CD4-positive, alpha-beta T cell (primary cell): ENCODE measurements at regions not wholly inside any gene's neighbourhood (a gene's known extent, or its start where the extent isn't known, plus 50 kb on each side); places are given as distances from the start of the nearest gene placed in this dataset.

Experiments used
- ATAC-seq: fragments of 200-7000 bp; cut with Tn5 transposase; one replicate; pipeline ENCODE4 v1.10.0; 2022; ENCODE audit warnings: mild to moderate bottlenecking; ENCODE audit not compliant: poor library complexity
- CTCF ChIA-PET: fragments of 350-600 bp; sonication (Branson Sonifier 250); formaldehyde crosslinking; loops from one replicate; lab custom pipeline; 2021; ENCODE audit warnings: antibody characterized with exemption, inconsistent platforms; lab: Charles Lee
- POLR2A ChIA-PET: fragments of 350-600 bp; sonication (Branson Sonifier 250); formaldehyde crosslinking; loops from one replicate; lab custom pipeline; 2021; ENCODE audit warnings: antibody characterized with exemption, inconsistent platforms; lab: Charles Lee
- DNase-seq, 14 experiments: peaks; one replicate each; pipeline ENCODE4 v3.0.0-alpha.2; 2013 to 2020; ENCODE audit warnings: mixed read lengths in 2 of 14
- H3K27ac ChIP-seq, 2 donors: one replicate each; pipeline versions ENCODE4 v1.5.1 to v1.7.0; 2013; ENCODE audit warnings: low read length in 2 of 2, low read depth in 1 of 2, mild to moderate bottlenecking in 1 of 2
- H3K27me3 ChIP-seq, 2 experiments: 1 replicate in 1 of 2; 2 replicates in 1 of 2; pipeline versions ENCODE4 v1.6.1 to v1.7.0; 2013; ENCODE audit warnings: low read length in 2 of 2, control low read depth in 1 of 2, mild to moderate bottlenecking in 1 of 2, moderate library complexity in 1 of 2; ENCODE audit not compliant: insufficient read depth in 2 of 2, control insufficient read depth in 1 of 2
- H3K36me3 ChIP-seq: one replicate; pipeline ENCODE4 v1.6.1; 2013; ENCODE audit warnings: low read length, control low read depth; ENCODE audit not compliant: insufficient read depth
- H3K4me1 ChIP-seq: one replicate; pipeline ENCODE4 v1.6.1; 2013; ENCODE audit warnings: low read length, control low read depth; ENCODE audit not compliant: insufficient read depth
- H3K4me3 ChIP-seq: one replicate; pipeline ENCODE4 v1.5.1; 2013; ENCODE audit warnings: mild to moderate bottlenecking, low read length, moderate library complexity
- H3K9me3 ChIP-seq, 2 experiments: 1 replicate in 1 of 2; 2 replicates in 1 of 2; pipeline versions ENCODE4 v1.6.1 to v1.7.0; 2013; ENCODE audit warnings: low read length in 2 of 2, mild to moderate bottlenecking in 2 of 2, control low read depth in 1 of 2, moderate library complexity in 1 of 2; ENCODE audit not compliant: control insufficient read depth in 1 of 2, insufficient read depth in 1 of 2
- H3K27ac Mint-ChIP-seq: one replicate; pipeline ENCODE4 v1.8.0; 2020; ENCODE audit warnings: mixed read lengths
- H3K27me3 Mint-ChIP-seq: one replicate; pipeline ENCODE4 v1.8.0; 2021; ENCODE audit warnings: mixed read lengths
- H3K36me3 Mint-ChIP-seq: one replicate; pipeline ENCODE4 v1.8.0; 2021; ENCODE audit warnings: low read depth, mixed read lengths
- H3K4me1 Mint-ChIP-seq: one replicate; pipeline ENCODE4 v1.8.0; 2021; ENCODE audit warnings: low read depth, mixed read lengths
- H3K4me3 Mint-ChIP-seq: one replicate; pipeline ENCODE4 v1.8.0; 2020; ENCODE audit warnings: mild to moderate bottlenecking, mixed read lengths
- H3K9me3 Mint-ChIP-seq: one replicate; pipeline ENCODE4 v1.8.0; 2020; ENCODE audit warnings: mixed read lengths
- CTCF ChIP-seq: fragments of 200-600 bp; IDR thresholded peaks from one replicate; pipeline ENCODE4 v1.8.0; 2022; ENCODE audit warnings: antibody characterized with exemption, mild to moderate bottlenecking
- intact Hi-C, 2 experiments: fragments of 100-400 bp; cut with DNase I in 1 of 2; cut with micrococcal nuclease in 1 of 2; formaldehyde crosslinking; loops; one replicate each; pipeline versions ENCODE4 v1.15.1 to v1.9.0; 2023 to 2025; cut with DNase I, micrococcal nuclease

GRCh38 chr16:55003306-55003705 lies 72.6 kb downstream of the IRX5 start:
- Mint-ChIP-seq H3K27me3 (peaks cover 34% of the 10 kb centered on the region), H3K9me3 (no peaks in the 10 kb centered on the region), H3K4me1 (no peaks in the 10 kb centered on the region), H3K27ac (no peak overlapping the region), H3K36me3 (no peaks in the 10 kb centered on the region), H3K4me3 (no peak overlapping the region)
- Histone ChIP-seq H3K4me3 (no peak overlapping the region), H3K27me3 (no peaks in the 10 kb centered on the region), H3K4me1 (no peaks in the 10 kb centered on the region), H3K36me3 (no peaks in the 10 kb centered on the region), H3K9me3 (no peaks in the 10 kb centered on the region), H3K27ac (no peak overlapping the region)
- POLR2A ChIA-PET, result no interaction called here
- ATAC-seq (no peak), DNase-seq (no peak)
- intact Hi-C loops, result no loop called here
- TF ChIP-seq CTCF, result no peak
- CTCF ChIA-PET, result no interaction called here

DNA sequence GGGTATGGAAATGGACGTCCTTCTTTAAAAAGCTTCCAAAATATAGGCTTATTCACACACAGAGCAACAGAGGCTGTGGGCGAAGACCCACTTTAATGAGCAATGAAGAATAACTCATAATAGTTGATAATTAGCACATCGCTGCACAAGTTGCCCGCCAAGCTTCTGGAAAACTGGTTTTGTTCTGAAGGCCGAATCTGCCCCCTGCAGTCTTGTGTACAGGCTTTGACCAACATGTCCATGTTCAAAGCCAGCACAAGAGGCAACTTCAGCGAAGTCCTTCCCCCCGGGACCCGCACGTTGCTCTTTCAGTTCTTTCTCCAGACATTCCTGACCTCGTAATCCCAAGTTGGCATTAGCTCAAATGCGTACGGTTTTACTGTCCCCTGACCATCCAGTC lies 73.3 kb downstream of the IRX5 start:
- no peaks in the 10 kb centered on the region for H3K36me3 Mint-ChIP-seq
- H3K27ac Mint-ChIP-seq, result no peak overlapping the region
- H3K27me3 ChIP-seq, result no peaks in the 10 kb centered on the region
- H3K4me3 Mint-ChIP-seq, result no peak overlapping the region
- H3K4me1 Mint-ChIP-seq, result no peaks in the 10 kb centered on the region
- H3K4me3 ChIP-seq, result no peak overlapping the region
- DNase-seq (no peak), ATAC-seq (no peak)
- CTCF ChIA-PET, result no interaction called here
- H3K27me3 Mint-ChIP-seq, result peaks cover 35% of the 10 kb centered on the region
- intact Hi-C loops, result no loop called here
- TF ChIP-seq CTCF, result no peak
- no peaks in the 10 kb centered on the region for H3K36me3 ChIP-seq
- H3K9me3 ChIP-seq, result peaks cover 0 to 6% of the 10 kb centered on the region in 2 experiments
- POLR2A ChIA-PET, result no interaction called here
- no peak overlapping the region for H3K27ac ChIP-seq
- no peaks in the 10 kb centered on the region for H3K4me1 ChIP-seq
- H3K9me3 Mint-ChIP-seq, result no peaks in the 10 kb centered on the region

- Mint-ChIP-seq H3K27me3 (peaks cover 14% of the 10 kb centered on the region), H3K9me3 (no peaks in the 10 kb centered on the region), H3K4me1 (no peaks in the 10 kb centered on the region), H3K36me3 (no peaks in the 10 kb centered on the region), H3K4me3 (no peak overlapping the region), H3K27ac (no peak overlapping the region)
- Histone ChIP-seq H3K9me3 (peaks cover 0 to 13% of the 10 kb centered on the region in 2 experiments), H3K36me3 (no peaks in the 10 kb centered on the region), H3K27me3 (no peaks in the 10 kb centered on the region), H3K4me1 (no peaks in the 10 kb centered on the region), H3K27ac (no peak overlapping the region), H3K4me3 (no peak overlapping the region)
- ChIA-PET CTCF (no interaction called here), POLR2A (no interaction called here)
- intact Hi-C loops, result no loop called here
- no peak for TF ChIP-seq CTCF
- no peak for DNase-seq
- ATAC-seq, result no peak
Observed at GRCh38 chr16:55007504-55007903, 76.8 kb downstream of the IRX5 start.
